Glutamatergic neuron (in vitro differentiated cells): ENCODE measurements at regions not wholly inside any gene's neighbourhood (a gene's known extent, or its start where the extent isn't known, plus 50 kb on each side); places are given as distances from the start of the nearest gene placed in this dataset.
"Not testable (repeated sequence)": the region's sequence is repeated elsewhere in the genome, so short reads cannot be mapped to it uniquely, and the experiment has no call there.

Experiments
- DNase-seq: peaks from one replicate; pipeline ENCODE4 v3.0.0; 2022
- H3K27ac Mint-ChIP-seq: one replicate; pipeline ENCODE4 v1.8.0; 2020; ENCODE audit warnings: mild to moderate bottlenecking, mixed read lengths, inconsistent platforms; ENCODE audit not compliant: unreplicated experiment
- H3K27me3 Mint-ChIP-seq: one replicate; pipeline ENCODE4 v1.8.0; 2020; ENCODE audit warnings: mild to moderate bottlenecking, moderate library complexity, mixed read lengths, inconsistent platforms; ENCODE audit not compliant: unreplicated experiment
- H3K36me3 Mint-ChIP-seq: one replicate; pipeline ENCODE4 v1.8.0; 2020; ENCODE audit warnings: mild to moderate bottlenecking, mixed read lengths, inconsistent platforms; ENCODE audit not compliant: unreplicated experiment
- H3K4me1 Mint-ChIP-seq: one replicate; pipeline ENCODE4 v1.8.0; 2020; ENCODE audit warnings: mild to moderate bottlenecking, low read depth, mixed read lengths, inconsistent platforms; ENCODE audit not compliant: unreplicated experiment
- H3K4me3 Mint-ChIP-seq: one replicate; pipeline ENCODE4 v1.8.0; 2020; ENCODE audit warnings: mild to moderate bottlenecking, mixed read lengths, inconsistent platforms; ENCODE audit not compliant: unreplicated experiment
- H3K9me3 Mint-ChIP-seq: one replicate; pipeline ENCODE4 v1.8.0; 2020; ENCODE audit warnings: mild to moderate bottlenecking, moderate library complexity, mixed read lengths, inconsistent platforms; ENCODE audit not compliant: unreplicated experiment
- CTCF ChIP-seq: fragments of 200-600 bp; sonication (generic); IDR thresholded peaks from one replicate; pipeline ENCODE4 v1.5.0; 2021; ENCODE audit not compliant: partially characterized antibody, unreplicated experiment

GRCh38 chr21:17688912-17689874 lies 76.5 kb upstream of the BTG3 start:
- H3K9me3 Mint-ChIP-seq: peaks cover 1% of the 10 kb centered on the region
- H3K4me1 Mint-ChIP-seq: no peaks in the 10 kb centered on the region
- peaks cover 8% of the 10 kb centered on the region for H3K36me3 Mint-ChIP-seq
- H3K27ac Mint-ChIP-seq: no peak overlapping the region
- H3K27me3 Mint-ChIP-seq: no peaks in the 10 kb centered on the region
- H3K4me3 Mint-ChIP-seq: no peak overlapping the region
- DNase-seq: peak; percentile 18
- TF ChIP-seq CTCF: peak; percentile 37

- no peak for TF ChIP-seq CTCF
- peaks cover 8% of the 10 kb centered on the region for H3K36me3 Mint-ChIP-seq
- H3K27ac Mint-ChIP-seq: no peak overlapping the region
- no peak for DNase-seq
- no peak overlapping the region for H3K4me3 Mint-ChIP-seq
- H3K27me3 Mint-ChIP-seq: no peaks in the 10 kb centered on the region
- no peaks in the 10 kb centered on the region for H3K4me1 Mint-ChIP-seq
- H3K9me3 Mint-ChIP-seq: peaks cover 1% of the 10 kb centered on the region
Observed at GRCh38 chr21:17682924-17683323, 70.2 kb upstream of the BTG3 start.

- H3K27ac Mint-ChIP-seq: no peak overlapping the region
- DNase-seq: no peak
- H3K4me1 Mint-ChIP-seq: no peaks in the 10 kb centered on the region
- H3K9me3 Mint-ChIP-seq: no peaks in the 10 kb centered on the region
- TF ChIP-seq CTCF: peak; percentile 83
- H3K4me3 Mint-ChIP-seq: no peak overlapping the region
- no peaks in the 10 kb centered on the region for H3K27me3 Mint-ChIP-seq
- H3K36me3 Mint-ChIP-seq: no peaks in the 10 kb centered on the region
Observed at GRCh38 chr21:17679002-17679600, 66.4 kb upstream of the BTG3 start.

GRCh38 chr21:17676930-17677329 lies 64.2 kb upstream of the BTG3 start:
- not testable (repeated sequence) for H3K9me3 Mint-ChIP-seq, H3K4me3 Mint-ChIP-seq, H3K4me1 Mint-ChIP-seq, H3K27me3 Mint-ChIP-seq, DNase-seq, H3K36me3 Mint-ChIP-seq, H3K27ac Mint-ChIP-seq

GRCh38 chr21:17674106-17674505 lies 61.4 kb upstream of the BTG3 start:
- Mint-ChIP-seq H3K27me3 (no peaks in the 10 kb centered on the region), H3K4me1 (no peaks in the 10 kb centered on the region), H3K27ac (no peak overlapping the region), H3K36me3 (no peaks in the 10 kb centered on the region), H3K4me3 (no peak overlapping the region), H3K9me3 (no peaks in the 10 kb centered on the region)
- no peak for DNase-seq
- TF ChIP-seq CTCF: no peak
